NT2/D1 (cell line): ENCODE measurements at regions not wholly inside any gene's neighbourhood (a gene's known extent, or its start where the extent isn't known, plus 50 kb on each side); places are given as distances from the start of the nearest gene placed in this dataset.
A peak's percentile ranks its signal among the peaks of the same experiment; 100 is the strongest.

Experiments
- DNase-seq: peaks from one replicate; pipeline ENCODE4 v3.0.0-alpha.2; 2011; ENCODE audit warnings: low read depth, low spot score
- H3K27me3 ChIP-seq: 2 replicates; pipeline ENCODE4 v1.6.0; 2011; ENCODE audit warnings: mild to moderate bottlenecking; ENCODE audit not compliant: insufficient read length, insufficient read depth
- H3K36me3 ChIP-seq: 2 replicates; pipeline ENCODE4 v1.6.1; 2011; ENCODE audit warnings: mild to moderate bottlenecking, low read length, mixed read lengths; ENCODE audit not compliant: insufficient read depth, insufficient read length
- H3K4me1 ChIP-seq: 2 replicates; pipeline ENCODE4 v1.5.1; 2011; ENCODE audit not compliant: insufficient read depth, insufficient read length
- H3K4me3 ChIP-seq: 2 replicates; pipeline ENCODE4 v1.5.1; 2011; ENCODE audit warnings: low read depth; ENCODE audit not compliant: insufficient read length
- H3K9ac ChIP-seq: 2 replicates; pipeline ENCODE4 v1.6.0; 2011; ENCODE audit warnings: low read depth; ENCODE audit not compliant: insufficient read length
- H3K9me3 ChIP-seq: 2 replicates; pipeline ENCODE4 v1.5.1; 2011; ENCODE audit warnings: mild to moderate bottlenecking, low read length; ENCODE audit not compliant: insufficient read depth
- SUZ12 ChIP-seq: IDR thresholded peaks from 2 replicates; pipeline ENCODE4 v1.6.1; 2011; ENCODE audit not compliant: insufficient read length, insufficient read depth; ENCODE audit errors: extremely low read depth
- YY1 ChIP-seq: IDR thresholded peaks from 2 replicates; pipeline ENCODE4 v1.6.1; 2011; ENCODE audit not compliant: insufficient read length, insufficient read depth
- ZNF274 ChIP-seq: IDR thresholded peaks from 2 replicates; pipeline ENCODE4 v1.6.1; 2011; ENCODE audit warnings: mild to moderate bottlenecking, low read depth, low read length

DNA sequence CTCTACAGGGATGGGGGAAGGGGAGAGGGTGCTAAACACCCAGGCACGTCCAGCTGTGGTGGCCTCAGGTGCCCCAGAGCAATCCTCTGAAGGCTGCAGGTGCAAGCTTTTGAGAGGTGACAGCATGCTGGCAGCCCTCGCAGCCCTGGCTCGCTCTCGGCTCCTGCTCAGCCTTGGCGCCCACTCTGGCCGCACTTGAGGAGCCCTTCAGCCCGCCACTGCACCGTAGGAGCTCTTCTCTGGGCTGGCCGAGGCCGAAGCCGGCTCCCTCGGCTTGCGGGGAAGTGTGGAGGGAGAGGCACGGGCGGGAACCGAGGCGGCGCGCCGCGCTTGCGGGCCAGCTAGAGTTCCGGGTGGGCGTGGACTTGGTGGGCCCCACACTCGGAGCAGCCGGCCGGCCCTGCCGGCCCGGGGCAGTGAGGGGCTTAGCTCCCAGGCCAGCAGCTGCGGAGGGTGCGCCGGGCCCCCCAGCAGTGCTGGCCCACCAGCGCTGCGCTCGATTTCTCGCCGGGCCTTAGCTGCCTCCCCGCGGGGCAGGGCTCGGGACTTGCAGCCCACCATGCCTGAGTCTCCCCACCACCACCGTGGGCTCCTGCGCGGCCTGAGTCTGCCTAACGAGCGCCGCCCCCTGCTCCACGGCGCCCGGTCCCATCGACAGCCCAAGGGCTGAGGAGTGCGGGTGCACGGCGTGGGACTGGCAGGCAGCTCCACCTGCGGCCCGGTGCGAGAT, 112.1 kb downstream of the TRIM29 start:
- H3K27me3 ChIP-seq = no peaks in the 10 kb centered on the region
- no peaks in the 10 kb centered on the region for H3K9me3 ChIP-seq
- TF ChIP-seq ZNF274 = no peak
- TF ChIP-seq SUZ12 = no peak
- no peaks in the 10 kb centered on the region for H3K36me3 ChIP-seq
- H3K4me1 ChIP-seq = peaks cover 4% of the 10 kb centered on the region
- no peak for DNase-seq
- H3K4me3 ChIP-seq = no peak overlapping the region
- H3K9ac ChIP-seq = no peak overlapping the region

DNA sequence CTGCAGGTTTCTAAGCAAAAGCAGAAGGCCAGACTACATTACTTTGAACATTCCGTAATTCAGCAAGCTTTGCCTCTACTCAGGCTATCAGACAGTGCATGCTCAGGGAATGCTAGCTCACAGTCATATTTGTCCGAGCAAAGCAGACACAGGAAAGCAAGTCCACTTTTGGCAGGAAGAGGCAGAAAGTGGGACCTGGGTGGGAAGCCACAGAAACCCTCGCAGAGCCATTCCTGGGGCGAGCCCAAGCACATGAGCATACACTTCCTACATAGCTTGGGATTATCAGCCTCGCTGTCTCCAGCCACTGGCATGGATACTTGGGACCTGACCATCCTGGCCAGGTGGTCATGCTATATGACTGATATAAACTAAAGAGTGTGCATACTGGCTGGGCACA, 113.3 kb downstream of the TRIM29 start:
- no peak overlapping the region for H3K9ac ChIP-seq
- H3K4me1 ChIP-seq = peaks cover 4% of the 10 kb centered on the region
- H3K27me3 ChIP-seq = no peaks in the 10 kb centered on the region
- TF ChIP-seq ZNF274 = no peak
- TF ChIP-seq YY1 = no peak
- no peak for TF ChIP-seq SUZ12
- no peaks in the 10 kb centered on the region for H3K36me3 ChIP-seq
- no peak overlapping the region for H3K4me3 ChIP-seq
- DNase-seq = no peak
- H3K9me3 ChIP-seq = no peaks in the 10 kb centered on the region

DNA sequence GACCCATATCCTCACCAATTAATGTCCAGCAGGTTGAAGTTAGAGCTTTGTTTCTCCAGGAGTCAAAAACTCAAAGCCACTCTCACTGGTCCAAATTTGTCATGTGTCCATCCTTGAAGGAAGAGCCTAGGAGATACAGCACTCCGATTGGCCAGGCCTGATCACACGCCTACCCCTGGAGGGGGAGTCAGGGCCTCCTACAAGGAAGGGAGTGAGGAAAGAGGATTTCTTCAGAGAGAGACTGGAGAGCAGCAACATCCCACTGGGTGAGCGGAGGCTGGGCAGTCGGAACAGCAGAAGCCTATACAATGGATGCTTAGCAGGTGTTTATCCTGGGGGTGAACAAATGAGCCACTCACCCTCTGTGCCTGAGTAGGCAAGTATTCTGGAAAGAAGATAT, 113.9 kb downstream of the TRIM29 start:
- TF ChIP-seq YY1 = no peak
- no peak for TF ChIP-seq ZNF274
- no peak for TF ChIP-seq SUZ12
- DNase-seq = no peak

DNA sequence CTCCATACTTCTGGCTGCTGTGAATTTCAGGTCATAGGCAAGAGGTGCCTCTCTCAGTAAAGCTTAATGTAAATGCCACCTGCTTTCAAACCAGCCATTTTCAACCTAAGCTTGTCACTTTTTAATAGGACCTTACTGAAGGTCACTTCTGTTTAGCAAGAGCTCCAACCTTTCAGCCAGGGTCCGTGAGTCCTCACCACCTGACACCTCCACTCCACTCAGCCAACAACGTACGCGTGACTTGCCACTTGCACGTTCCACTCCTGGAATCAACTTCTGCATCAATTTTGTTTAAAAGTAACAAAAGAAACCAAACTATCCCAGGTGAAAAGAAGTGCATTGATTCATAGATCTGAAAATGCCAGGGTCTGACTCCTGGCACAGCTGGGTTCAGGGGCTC, 114.4 kb downstream of the TRIM29 start:
- H3K9ac ChIP-seq = no peak overlapping the region
- no peaks in the 10 kb centered on the region for H3K9me3 ChIP-seq
- no peaks in the 10 kb centered on the region for H3K36me3 ChIP-seq
- no peaks in the 10 kb centered on the region for H3K27me3 ChIP-seq
- DNase-seq = no peak
- H3K4me3 ChIP-seq = no peak overlapping the region
- H3K4me1 ChIP-seq = peaks cover 7% of the 10 kb centered on the region
- TF ChIP-seq YY1 = no peak
- TF ChIP-seq SUZ12 = no peak
- TF ChIP-seq ZNF274 = no peak

More for the DNA sequence above, 113.9 kb downstream of the TRIM29 start:
- no peaks in the 10 kb centered on the region for H3K9me3 ChIP-seq
- no peaks in the 10 kb centered on the region for H3K36me3 ChIP-seq
- H3K9ac ChIP-seq = no peak overlapping the region
- no peaks in the 10 kb centered on the region for H3K27me3 ChIP-seq
- no peak overlapping the region for H3K4me3 ChIP-seq
- peaks cover 7% of the 10 kb centered on the region for H3K4me1 ChIP-seq

DNA sequence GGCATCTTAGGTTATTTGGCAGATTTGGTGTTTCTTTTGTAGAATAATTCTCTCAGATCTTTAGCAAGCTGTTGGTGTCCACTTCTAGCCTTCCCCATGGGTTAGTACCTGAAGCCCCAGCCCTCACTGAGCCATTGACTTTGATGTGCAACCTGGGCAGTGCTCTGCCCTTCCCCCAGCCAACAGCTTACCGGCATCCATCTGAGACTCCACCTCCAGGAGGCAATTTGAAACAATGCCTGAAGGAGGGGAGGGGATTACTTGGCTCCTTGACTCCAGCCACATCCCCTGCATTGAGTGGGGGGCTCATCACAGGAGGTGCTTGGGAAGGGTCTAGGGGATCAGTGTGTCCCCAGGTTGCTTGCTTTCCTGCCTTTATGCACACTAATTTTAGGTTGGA, 114.8 kb downstream of the TRIM29 start:
- Histone ChIP-seq H3K9me3 (no peaks in the 10 kb centered on the region), H3K4me3 (no peak overlapping the region), H3K27me3 (no peaks in the 10 kb centered on the region)

DNA sequence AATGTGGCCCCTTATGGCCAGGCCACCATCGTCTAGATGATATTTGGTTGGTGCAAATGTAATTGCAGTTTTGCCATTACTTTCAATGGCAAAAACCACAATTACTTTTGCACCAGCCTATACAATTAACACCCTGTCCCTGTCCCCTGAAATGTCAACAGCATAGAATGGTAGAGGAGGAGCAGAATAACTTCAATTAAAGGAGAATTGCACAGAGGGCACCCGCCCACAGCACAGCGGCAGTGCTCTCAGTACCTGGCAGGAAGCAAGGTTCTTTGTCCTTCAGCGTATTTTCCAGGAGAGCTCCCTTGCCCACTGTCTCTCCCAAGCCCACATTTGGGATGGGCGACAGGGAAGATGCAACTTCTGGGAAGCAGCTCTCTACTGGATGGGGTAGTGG, 115.3 kb downstream of the TRIM29 start:
- Histone ChIP-seq H3K27me3 (no peaks in the 10 kb centered on the region), H3K4me3 (no peak overlapping the region), H3K9me3 (no peaks in the 10 kb centered on the region), H3K36me3 (no peaks in the 10 kb centered on the region), H3K9ac (no peak overlapping the region), H3K4me1 (peaks cover 10% of the 10 kb centered on the region)
- no peak for DNase-seq
- TF ChIP-seq SUZ12 (no peak), YY1 (no peak), ZNF274 (no peak)

More for the DNA sequence above, 114.8 kb downstream of the TRIM29 start:
- Histone ChIP-seq H3K36me3 (no peaks in the 10 kb centered on the region), H3K4me1 (peaks cover 8% of the 10 kb centered on the region), H3K9ac (no peak overlapping the region)
- DNase-seq = peak; percentile 39
- TF ChIP-seq YY1 = no peak
- TF ChIP-seq SUZ12 = no peak
- no peak for TF ChIP-seq ZNF274

DNA sequence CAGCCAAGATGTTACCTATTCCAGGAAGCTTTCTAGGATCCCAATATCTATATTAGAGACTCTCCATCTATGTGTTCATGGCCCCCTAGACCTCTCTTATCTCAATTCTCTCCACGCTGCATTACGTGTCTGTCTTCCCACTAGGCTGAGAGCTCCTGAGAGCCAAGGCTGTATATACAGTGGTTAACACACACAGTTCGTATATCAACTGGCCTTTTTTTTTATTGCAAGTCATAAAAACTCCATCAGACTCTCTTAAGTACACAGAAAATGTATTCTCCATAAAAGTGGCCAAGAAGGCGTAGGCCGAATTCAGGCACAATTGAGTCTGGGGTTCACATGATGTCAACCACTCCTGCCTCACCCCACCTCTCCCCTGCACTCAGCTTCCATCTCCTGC, 115.9 kb downstream of the TRIM29 start:
- no peak for DNase-seq
- H3K9me3 ChIP-seq = no peaks in the 10 kb centered on the region
- no peak overlapping the region for H3K4me3 ChIP-seq
- H3K27me3 ChIP-seq = peaks cover under 1% of the 10 kb centered on the region
- H3K9ac ChIP-seq = no peak overlapping the region
- H3K4me1 ChIP-seq = peaks cover 12% of the 10 kb centered on the region
- H3K36me3 ChIP-seq = no peaks in the 10 kb centered on the region
- no peak for TF ChIP-seq SUZ12
- no peak for TF ChIP-seq YY1
- no peak for TF ChIP-seq ZNF274
